ENCODE measurements at regions not wholly inside any gene's neighbourhood (a gene's known extent, or its start where the extent isn't known, plus 50 kb on each side); places are given as distances from the start of the nearest gene placed in this dataset.

- no peak for TF ChIP-seq CTCF (IDR thresholded peaks at IDR 0.05)
- no peak for TF ChIP-seq POLR2A (IDR thresholded peaks at IDR 0.05)
- TF ChIP-seq EP300 (IDR thresholded peaks at IDR 0.05) = no peak
These were observed 142.2 kb upstream of the MAP3K1 start for GRCh38 chr5:56673171-56673570.

All from stomach (tissue), 4 donors.